NCI-H2196 (cell line): ENCODE measurements at regions not wholly inside any gene's neighbourhood (a gene's known extent, or its start where the extent isn't known, plus 50 kb on each side); places are given as distances from the start of the nearest gene placed in this dataset.

Source experiments
- DNase-seq: peaks from one replicate; lab custom pipeline; 2025; ENCODE audit not compliant: unreplicated experiment; lab: John Stamatoyannopoulos, UW

DNA sequence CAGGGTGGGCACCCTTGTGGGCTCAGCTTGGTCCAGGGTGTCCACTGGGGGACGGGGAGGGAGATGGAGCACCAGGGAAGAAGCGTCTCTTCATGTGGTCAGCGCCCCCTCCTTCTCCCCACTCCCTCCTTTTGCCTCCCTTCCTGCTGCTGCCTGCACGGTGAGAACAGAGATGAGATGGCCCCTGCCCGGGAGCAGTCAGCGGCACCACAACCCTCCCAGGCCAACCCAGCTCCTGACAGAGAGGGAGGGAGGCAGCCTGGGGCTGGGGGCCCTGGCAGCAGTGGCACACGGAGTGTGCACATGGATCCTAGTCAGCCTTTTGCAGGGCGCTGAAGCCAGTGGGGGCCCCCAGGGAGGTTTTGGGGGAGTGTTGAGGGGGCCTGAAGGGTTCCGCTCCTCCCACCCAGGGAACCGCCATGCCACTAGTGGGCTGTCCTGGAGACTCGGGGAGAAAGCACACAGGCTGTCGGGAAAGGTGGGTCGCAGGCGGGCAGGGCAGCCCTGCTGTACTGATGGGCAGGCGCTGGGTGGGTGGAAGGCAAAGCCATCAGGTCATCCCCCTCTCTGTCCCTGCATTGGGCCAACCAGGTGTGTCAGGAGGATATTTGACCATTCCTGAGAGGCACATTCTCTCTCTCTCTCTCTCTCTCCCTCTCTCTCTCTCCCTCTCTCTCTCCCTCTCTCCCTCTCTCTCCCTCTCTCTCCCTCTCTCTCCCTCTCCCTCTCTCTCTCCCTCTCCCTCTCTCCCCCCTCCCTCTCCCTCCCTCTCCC, 94.3 kb upstream of the BHLHE23 start:
- DNase-seq: no peak

DNA sequence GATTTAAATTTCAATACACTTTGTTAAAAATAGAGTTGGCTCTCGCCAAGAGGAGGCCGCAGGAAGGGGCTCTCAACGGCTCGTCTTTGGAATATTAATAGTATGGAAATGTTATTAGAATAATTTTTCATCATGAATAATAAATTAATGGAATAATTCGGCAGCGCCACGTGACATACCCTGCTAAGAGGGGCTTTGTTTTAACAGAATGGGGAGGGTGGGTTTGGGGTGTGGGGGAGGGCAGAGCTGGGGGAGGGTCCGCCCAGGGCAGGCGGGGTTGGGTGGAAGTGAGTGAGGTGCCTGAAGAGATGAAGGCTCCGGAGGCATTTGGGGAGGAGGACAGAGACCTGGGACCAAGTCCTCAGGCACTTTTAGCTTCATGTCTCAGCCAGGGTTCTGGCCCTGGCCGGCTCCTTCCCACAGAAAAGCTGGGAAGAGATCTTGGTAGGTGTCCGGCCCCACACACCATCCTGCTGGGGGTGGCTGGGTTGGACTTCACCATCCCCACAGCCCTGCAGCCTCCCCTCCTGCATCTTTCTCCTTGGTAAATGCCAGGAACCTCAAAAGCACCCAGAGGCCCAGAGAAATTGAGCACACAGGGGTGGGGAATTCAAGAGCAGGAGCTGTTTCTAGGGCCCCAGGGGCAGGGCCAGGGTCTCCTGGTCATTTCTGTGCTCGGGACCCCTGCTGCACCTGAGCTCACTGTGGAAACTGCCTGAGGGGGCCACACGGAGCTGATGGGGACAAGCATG, 93.6 kb upstream of the BHLHE23 start:
- DNase-seq: no peak

DNA sequence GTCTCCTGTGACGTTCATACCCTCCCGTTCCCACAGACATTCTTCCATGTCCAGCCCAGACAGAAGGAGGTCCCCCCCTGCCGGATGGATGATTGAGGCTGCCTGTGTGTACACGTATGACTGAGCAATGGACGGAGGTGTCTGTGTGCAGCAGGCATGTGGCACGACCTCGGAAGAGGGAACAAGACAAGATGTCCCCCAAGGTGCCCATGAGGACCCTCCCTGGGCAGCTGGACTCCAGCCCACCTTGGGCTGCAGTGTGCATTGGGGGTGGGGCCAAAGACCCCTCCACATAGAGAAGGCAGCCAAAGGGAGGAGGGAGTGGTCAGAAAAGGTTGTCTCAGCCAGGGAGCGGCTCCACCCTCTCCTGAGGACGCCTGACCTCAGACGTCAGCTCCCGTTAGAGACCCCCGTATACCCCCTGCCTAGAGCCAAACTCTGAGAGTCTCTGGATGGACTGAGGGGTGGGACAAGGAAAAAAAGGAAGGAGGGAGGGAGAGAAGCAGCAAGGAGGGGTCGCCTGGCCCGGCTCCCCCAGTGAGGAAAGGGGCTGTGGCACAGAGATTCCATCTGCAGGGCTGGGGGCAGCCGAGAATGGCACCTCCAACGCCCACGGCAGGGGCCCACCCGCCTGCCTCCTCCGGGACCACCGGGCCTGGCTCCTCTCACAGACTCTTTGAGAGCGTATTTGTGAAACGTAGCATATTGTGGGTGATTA, 92.9 kb upstream of the BHLHE23 start:
- no peak for DNase-seq

- DNase-seq: no peak
These were observed 91.5 kb upstream of the BHLHE23 start for GRCh38 chr20:63098195-63098810.

- no peak for DNase-seq
These were observed 90.6 kb upstream of the BHLHE23 start for GRCh38 chr20:63097336-63097831.

DNA sequence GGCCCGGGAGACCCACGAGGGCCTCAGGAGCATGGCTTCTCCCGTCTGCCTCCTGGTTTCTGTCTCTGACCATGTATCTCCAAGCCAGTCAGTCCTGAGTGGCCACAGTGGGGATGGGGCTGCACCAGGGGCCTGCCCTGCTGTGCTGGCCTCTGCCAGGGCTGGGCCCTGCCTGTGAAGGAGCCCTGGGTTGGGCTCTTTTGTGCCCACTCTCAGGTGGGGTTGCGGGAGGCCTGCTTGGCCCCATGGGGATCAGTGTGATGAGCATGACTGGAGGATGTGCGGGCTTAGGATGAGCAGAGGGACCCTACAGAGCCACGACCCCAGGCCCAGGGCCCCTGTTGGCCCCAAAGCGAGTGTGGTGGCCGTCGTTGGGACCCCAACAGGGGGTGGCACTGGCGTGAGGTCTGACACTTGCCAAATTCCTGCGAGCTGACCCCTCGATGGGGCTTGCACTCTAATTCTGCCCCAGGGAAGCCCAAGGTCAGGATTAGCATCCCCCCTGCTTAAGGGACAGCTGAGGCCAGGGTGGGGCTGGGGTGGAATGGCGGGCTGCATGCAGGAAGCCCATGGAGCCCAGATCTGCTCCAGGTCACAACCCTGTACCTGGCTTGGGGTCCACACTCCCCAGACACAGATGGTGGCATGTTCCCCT, 90.0 kb upstream of the BHLHE23 start:
- no peak for DNase-seq

DNA sequence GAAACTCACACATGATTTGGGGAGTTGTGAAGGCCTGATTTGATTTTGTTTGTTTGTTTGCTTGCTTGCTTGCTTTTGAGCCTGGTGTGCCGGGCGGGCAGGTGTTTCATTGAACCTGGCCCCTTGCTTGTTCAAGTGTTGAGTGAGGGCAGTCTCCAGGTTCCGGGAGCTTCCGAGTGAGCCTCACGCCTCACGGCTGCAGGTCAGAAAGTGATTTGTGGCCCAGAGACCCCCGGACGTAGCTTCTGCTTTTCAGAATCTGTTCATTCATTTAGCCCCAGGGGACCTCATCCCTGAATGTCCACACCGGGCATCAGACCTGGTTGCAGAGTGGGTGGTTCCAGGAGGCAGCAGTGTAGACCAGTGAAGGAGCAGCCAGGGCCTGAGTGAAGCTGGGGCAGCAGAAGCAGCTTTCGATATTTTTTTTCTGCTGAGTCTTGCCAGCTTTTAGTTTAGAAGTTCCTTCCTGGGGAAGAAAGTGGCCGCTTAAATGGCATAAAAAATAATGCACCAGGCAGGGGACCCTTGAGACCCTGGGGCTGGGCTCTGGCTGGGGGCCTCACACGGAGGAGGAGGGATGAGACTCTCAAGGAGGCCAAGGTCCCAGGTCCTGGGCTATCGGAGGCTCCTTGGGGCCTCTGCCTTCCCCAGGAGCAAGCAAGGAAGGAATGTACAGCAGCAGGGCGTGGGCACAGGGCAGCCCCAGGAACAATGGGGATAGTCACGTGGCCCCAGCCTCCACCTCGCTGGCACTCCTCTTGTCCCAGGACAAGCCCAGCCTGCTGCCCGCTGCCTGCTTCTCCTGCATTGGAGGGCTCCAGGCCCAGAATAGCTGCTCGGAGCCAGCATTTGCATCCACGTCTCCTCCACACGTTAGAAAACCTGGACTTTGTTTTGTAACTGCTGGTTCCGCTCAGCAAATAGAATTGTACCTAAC, 89.2 kb upstream of the BHLHE23 start:
- no peak for DNase-seq

DNA sequence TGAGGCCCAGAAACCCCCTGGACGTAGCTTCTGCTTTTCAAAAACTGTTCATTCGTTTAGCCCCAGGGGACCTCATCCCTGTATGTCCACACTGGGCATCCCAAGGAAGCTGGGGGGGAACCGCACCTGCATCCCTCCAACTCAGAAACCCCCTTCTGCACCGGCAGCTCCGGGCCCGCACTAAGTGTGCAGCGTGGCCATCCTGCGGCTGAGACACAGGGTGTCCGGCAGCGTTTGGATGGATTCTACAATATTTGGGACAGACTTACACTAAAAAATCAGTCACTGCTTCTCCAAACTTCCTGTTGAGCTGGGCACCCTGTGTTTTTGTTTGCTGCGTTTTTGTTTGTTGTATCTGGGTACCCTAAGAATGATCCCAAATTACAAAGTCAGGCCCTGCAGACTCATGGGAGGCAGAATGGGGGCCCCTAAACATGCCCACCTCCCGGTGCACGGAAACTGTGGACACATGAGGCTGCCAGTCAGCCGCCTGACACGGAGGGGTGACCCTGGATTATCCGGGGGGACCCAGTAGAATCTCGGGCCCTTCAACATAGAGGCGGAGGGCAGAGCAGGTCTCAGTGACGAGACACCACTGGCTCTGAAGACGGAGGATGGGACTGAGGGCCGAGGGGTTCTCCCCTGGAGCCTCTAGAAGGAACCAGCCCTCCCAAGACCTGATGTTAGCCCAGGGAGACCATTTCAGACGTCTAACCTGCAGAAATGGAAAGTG, 88.2 kb upstream of the BHLHE23 start:
- DNase-seq: no peak

DNA sequence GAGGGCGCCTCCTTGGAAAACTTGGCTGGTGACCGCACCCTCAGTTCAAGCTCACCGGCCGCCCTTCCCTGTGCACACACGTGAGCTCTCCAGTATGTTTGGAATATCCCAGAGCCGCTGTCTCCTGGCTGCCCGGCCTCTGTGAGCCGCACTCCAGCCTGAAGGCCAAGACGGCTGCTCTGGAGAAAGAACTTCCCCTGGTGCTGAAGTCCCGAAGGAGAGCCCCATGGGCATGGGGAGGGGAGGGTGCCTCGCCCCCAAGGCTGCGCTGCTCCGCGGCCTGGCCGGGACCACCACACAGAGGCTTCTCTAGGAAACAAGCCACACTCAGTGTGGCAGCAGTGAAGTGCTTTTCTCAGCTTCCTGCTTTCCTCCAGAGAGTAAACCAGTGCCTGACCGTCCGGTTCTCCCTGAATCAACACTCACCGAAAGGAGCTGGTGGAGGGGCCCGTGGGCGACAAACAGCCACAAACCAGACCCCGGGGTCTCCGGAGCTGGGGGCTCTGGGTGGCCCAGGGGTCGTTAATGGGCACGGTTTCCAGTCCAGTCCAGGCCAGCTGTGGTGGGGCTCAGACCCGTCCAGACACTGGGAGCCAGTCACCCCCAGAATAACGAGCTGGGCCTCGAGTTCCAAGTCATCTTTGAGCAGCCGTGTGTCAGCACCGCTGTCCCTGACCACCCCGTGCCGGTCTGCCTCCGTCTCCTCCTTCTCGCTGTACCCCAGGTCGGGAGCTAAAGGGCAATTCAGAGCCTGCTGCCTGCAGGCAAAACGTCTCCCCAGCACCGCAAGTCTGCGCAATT, 87.4 kb upstream of the BHLHE23 start:
- DNase-seq: no peak

GRCh38 chr20:63092660-63093215, 86.0 kb upstream of the BHLHE23 start:
- DNase-seq: no peak

DNA sequence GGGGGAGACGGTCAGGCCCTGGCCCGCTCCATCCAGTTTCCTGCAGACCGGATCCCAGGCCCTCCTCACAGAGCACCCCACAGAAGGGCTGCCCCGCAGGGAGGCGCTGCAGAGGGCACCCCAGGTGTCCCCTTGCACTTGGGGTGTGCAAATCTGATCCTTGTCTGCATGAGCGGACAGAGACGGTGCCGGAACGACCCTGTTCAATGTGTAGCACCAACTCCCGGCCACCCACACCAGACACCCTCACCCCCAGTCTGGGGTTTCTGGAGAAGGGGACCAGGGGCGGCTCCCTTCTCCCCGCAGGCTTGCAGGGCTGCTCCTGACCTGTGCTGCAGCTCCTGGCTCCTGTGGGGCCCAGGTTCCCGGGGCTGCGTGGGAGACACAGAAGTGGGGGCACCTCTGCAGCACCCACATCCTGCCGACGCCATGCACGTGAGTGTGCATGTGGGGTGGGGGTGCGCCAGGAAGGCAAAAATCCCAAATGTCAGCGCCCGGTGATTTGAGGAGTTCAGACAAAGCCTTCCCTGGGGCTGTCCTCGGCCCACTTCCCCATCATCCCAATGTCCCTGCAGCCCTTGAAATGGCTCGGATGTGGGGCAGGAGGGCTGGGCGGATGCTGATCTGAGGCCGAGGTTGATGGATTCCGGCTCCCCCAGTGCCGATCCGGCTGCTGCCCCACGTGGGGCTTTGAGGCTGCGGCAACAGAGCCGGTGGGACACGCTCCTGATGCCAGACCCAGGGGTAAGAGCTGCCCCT, 85.3 kb upstream of the BHLHE23 start:
- DNase-seq: no peak

GRCh38 chr20:63090682-63091571, 84.2 kb upstream of the BHLHE23 start:
- no peak for DNase-seq

DNA sequence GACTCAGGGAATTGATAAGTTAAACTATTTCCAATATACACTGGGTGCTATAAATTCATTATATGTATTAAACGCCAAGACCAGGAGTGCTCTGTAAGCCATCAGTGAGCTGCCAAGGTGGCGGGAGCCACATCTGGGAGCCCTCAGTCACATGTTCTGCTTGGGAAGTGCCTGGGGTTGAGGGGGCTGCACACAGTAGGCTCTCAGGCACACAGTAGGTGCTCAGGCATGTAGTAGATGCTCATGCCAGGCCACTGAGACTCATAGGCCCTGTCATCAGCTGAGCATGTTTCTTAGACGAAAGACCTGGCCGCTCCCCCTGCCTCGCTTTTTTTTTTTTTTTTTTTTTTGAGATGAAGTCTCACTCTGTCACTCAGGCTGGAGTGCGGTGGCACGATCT, 83.3 kb upstream of the BHLHE23 start:
- no peak for DNase-seq

- DNase-seq: no peak
These were observed 82.5 kb upstream of the BHLHE23 start for GRCh38 chr20:63089051-63089907.
